GM12878 (cell line): ENCODE measurements at regions not wholly inside any gene's neighbourhood (a gene's known extent, or its start where the extent isn't known, plus 50 kb on each side); places are given as distances from the start of the nearest gene placed in this dataset.

Experiments
- ATF3 ChIP-seq: IDR thresholded peaks from 2 replicates; pipeline ENCODE4 v1.6.1; 2011; ENCODE audit warnings: low read depth, mild to moderate bottlenecking, low read length, moderate library complexity, borderline replicate concordance; ENCODE audit errors: extremely low read depth
- E2F8 ChIP-seq: fragments of 450-650 bp; IDR thresholded peaks from 2 replicates; pipeline ENCODE4 v1.6.1; 2018; ENCODE audit warnings: mild to moderate bottlenecking, low read depth, moderate library complexity; ENCODE audit not compliant: partially characterized antibody
- E4F1 ChIP-seq: fragments of 450-650 bp; IDR thresholded peaks from 2 replicates; pipeline ENCODE4 v1.6.1; 2018; ENCODE audit warnings: borderline replicate concordance, mild to moderate bottlenecking; ENCODE audit not compliant: partially characterized antibody
- IKZF2 ChIP-seq, 2 experiments: fragments of 450-650 bp; IDR thresholded peaks; 2 replicates each; pipeline ENCODE4 v1.6.1; 2017; ENCODE audit warnings: mild to moderate bottlenecking in 2 of 2, moderate library complexity in 2 of 2
- MAX ChIP-seq: IDR thresholded peaks from 2 replicates; pipeline ENCODE4 v1.6.1; 2012; ENCODE audit warnings: low read depth, low read length, improper control_type of control experiment
- MTA2 ChIP-seq: fragments of 450-650 bp; IDR thresholded peaks from 2 replicates; pipeline ENCODE4 v1.6.1; 2016; ENCODE audit warnings: low read depth, mild to moderate bottlenecking, moderate library complexity
- MTA3 ChIP-seq: IDR thresholded peaks from 2 replicates; pipeline ENCODE4 v1.6.1; 2012; ENCODE audit warnings: low read length, inconsistent platforms, borderline replicate concordance
- MYC ChIP-seq: IDR thresholded peaks from 2 replicates; pipeline ENCODE4 v1.6.1; 2011; ENCODE audit warnings: mild to moderate bottlenecking, low read length, moderate library complexity, inconsistent platforms; ENCODE audit not compliant: insufficient read depth, insufficient replicate concordance, insufficient read length, severe bottlenecking
- NFIC ChIP-seq: IDR thresholded peaks from 2 replicates; pipeline ENCODE4 v1.6.1; 2012; ENCODE audit warnings: low read depth, mild to moderate bottlenecking, inconsistent platforms, low read length, moderate library complexity
- NFXL1 ChIP-seq: fragments of 450-650 bp; IDR thresholded peaks from 2 replicates; pipeline ENCODE4 v1.6.1; 2017; ENCODE audit warnings: antibody characterized with exemption, mild to moderate bottlenecking, borderline replicate concordance
- NFYB ChIP-seq: IDR thresholded peaks from 2 replicates; pipeline ENCODE4 v1.6.1; 2011; ENCODE audit warnings: low read depth, mild to moderate bottlenecking, low read length, improper control_type of control experiment, moderate library complexity; ENCODE audit not compliant: insufficient read depth
- POLR2A ChIP-seq: IDR thresholded peaks from 2 replicates; pipeline ENCODE4 v1.6.1; 2011; ENCODE audit warnings: low read depth, mild to moderate bottlenecking, low read length
- POU2F2 ChIP-seq: IDR thresholded peaks from 3 replicates; pipeline ENCODE4 v1.6.1; 2011; ENCODE audit warnings: low read depth, mild to moderate bottlenecking, low read length, borderline replicate concordance
- RAD21 ChIP-seq: IDR thresholded peaks from 2 replicates; pipeline ENCODE4 v1.6.1; 2011; ENCODE audit warnings: mild to moderate bottlenecking, low read depth, low read length, moderate library complexity; ENCODE audit not compliant: insufficient read depth
- RUNX3 ChIP-seq: IDR thresholded peaks from 2 replicates; pipeline ENCODE4 v1.6.1; 2012; ENCODE audit warnings: low read length, inconsistent platforms
- SKIL ChIP-seq: fragments of 450-650 bp; IDR thresholded peaks from 2 replicates; pipeline ENCODE4 v1.6.1; 2017; ENCODE audit warnings: mild to moderate bottlenecking, low read depth, inconsistent platforms; ENCODE audit not compliant: poor library complexity, severe bottlenecking
- SMAD5 ChIP-seq: IDR thresholded peaks from 2 replicates; pipeline ENCODE4 v1.6.1; 2016; ENCODE audit warnings: antibody characterized with exemption, low read depth
- STAT1 ChIP-seq: fragments of 450-650 bp; conservative IDR thresholded peaks from 2 replicates; pipeline ENCODE4 v1.6.1; 2014; ENCODE audit warnings: antibody characterized with exemption, mild to moderate bottlenecking
- TARDBP ChIP-seq: IDR thresholded peaks from 2 replicates; pipeline ENCODE4 v1.6.1; 2016; ENCODE audit warnings: borderline replicate concordance
- TCF3 ChIP-seq: IDR thresholded peaks from 2 replicates; pipeline ENCODE4 v1.6.1; 2012; ENCODE audit warnings: low read depth, mild to moderate bottlenecking, low read length, borderline replicate concordance; ENCODE audit not compliant: insufficient read depth
- USF1 ChIP-seq: IDR thresholded peaks from 2 replicates; pipeline ENCODE4 v1.6.1; 2011; ENCODE audit warnings: borderline replicate concordance, low read depth, mild to moderate bottlenecking, moderate library complexity, mixed read lengths, low read length; ENCODE audit not compliant: insufficient read depth; ENCODE audit errors: extremely low read length
- ZNF217 ChIP-seq: fragments of 450-650 bp; IDR thresholded peaks from 2 replicates; pipeline ENCODE4 v1.6.1; 2017; ENCODE audit warnings: antibody characterized with exemption, mild to moderate bottlenecking

GRCh38 chr18:11511434-11512095 lies 97.8 kb upstream of the SLC35G4 start (continued):
- TF ChIP-seq SKIL (no peak), E2F8 (no peak), MAX (no peak), POLR2A (no peak), MTA3 (0 out of 2 replicates have a peak, but pooled peaks have one; percentile 39), TCF3 (peak; percentile 91; the same call in 1 of the 2 replicates), RAD21 (no peak), MYC (no peak), NFXL1 (no peak), STAT1 (no peak), E4F1 (no peak), RUNX3 (peak; percentile 92), ZNF217 (no peak), NFIC (peak; percentile 88), NFYB (no peak), POU2F2 (no peak), IKZF2 (IDR thresholded peaks at IDR 0.05) (peak; percentile 90 to 91), SMAD5 (no peak), TARDBP (no peak), ATF3 (no peak), USF1 (no peak), MTA2 (peak; percentile 52; the same call in 1 of the 2 replicates)
